Body of pancreas (tissue), 4 donors: ENCODE measurements at regions not wholly inside any gene's neighbourhood (a gene's known extent, or its start where the extent isn't known, plus 50 kb on each side); places are given as distances from the start of the nearest gene placed in this dataset.

Source experiments
- CTCF ChIP-seq, 7 experiments: fragments of 450-650 bp in 4 of 7; fragments of 200-600 bp in 3 of 7; sonication (generic) in 3 of 7; IDR thresholded peaks; one replicate each; pipeline ENCODE4 v1.5.1; 2016 to 2019; ENCODE audit warnings: antibody characterized with exemption in 7 of 7
- POLR2A ChIP-seq, 3 donors: fragments of 450-650 bp; IDR thresholded peaks; one replicate each; pipeline ENCODE4 v1.6.1; 2016; ENCODE audit warnings: antibody characterized with exemption in 3 of 3, mild to moderate bottlenecking in 2 of 3

GRCh38 chr5:159640446-159640845, 275.8 kb upstream of the ADRA1B start:
- TF ChIP-seq CTCF (IDR thresholded peaks at IDR 0.05), result no peak
- TF ChIP-seq POLR2A (IDR thresholded peaks at IDR 0.05), result no peak
